Panc1 (cell line): ENCODE measurements at regions not wholly inside any gene's neighbourhood (a gene's known extent, or its start where the extent isn't known, plus 50 kb on each side); places are given as distances from the start of the nearest gene placed in this dataset.

Experiments used
- ATAC-seq: fragments of 200-7000 bp; cut with Tn5 transposase; 2 replicates; pipeline ENCODE4 v1.9.1; 2020; ENCODE audit warnings: mild to moderate bottlenecking, moderate library complexity
- BruUV-seq: library from RNA; stranded (reverse); fragments of 400-500 nt; replicated peaks from 2 replicates; lab custom pipeline; 2021; lab: Mats Ljungman, UMichigan
- CTCF ChIA-PET: fragments of 300-600 bp; sonication (Branson Sonifier 250); formaldehyde crosslinking; loops from one replicate; lab custom pipeline; 2022; ENCODE audit warnings: antibody characterized with exemption; lab: Charles Lee
- POLR2A ChIA-PET: fragments of 300-600 bp; sonication (Branson Sonifier 250); formaldehyde crosslinking; loops from one replicate; lab custom pipeline; 2022; ENCODE audit warnings: antibody characterized with exemption; lab: Charles Lee
- DNase-seq: peaks from one replicate; pipeline ENCODE4 v3.0.0-alpha.2; 2010; ENCODE audit warnings: low read depth, low spot score
- H3K27ac ChIP-seq: 2 replicates; pipeline ENCODE4 v1.5.1; 2011; ENCODE audit warnings: mild to moderate bottlenecking, low read length, inconsistent platforms
- H3K27me3 ChIP-seq: fragments of 200-500 bp; sonication (Bioruptor generic); 2 replicates; pipeline ENCODE4 v1.6.0; 2014; ENCODE audit warnings: low read length, inconsistent platforms; ENCODE audit not compliant: control insufficient read depth, insufficient read depth
- H3K36me3 ChIP-seq: fragments of 200-500 bp; sonication (Bioruptor generic); 2 replicates; pipeline ENCODE4 v1.5.1; 2014; ENCODE audit warnings: inconsistent platforms, mild to moderate bottlenecking, low read length, moderate library complexity; ENCODE audit not compliant: control insufficient read depth, insufficient read depth
- H3K4me1 ChIP-seq: 2 replicates; pipeline ENCODE4 v1.5.1; 2011; ENCODE audit warnings: inconsistent platforms, mild to moderate bottlenecking, low read length, moderate library complexity; ENCODE audit not compliant: control insufficient read depth, insufficient read depth
- H3K4me3 ChIP-seq, 2 experiments: 2 replicates each; pipeline ENCODE4 v1.5.1; 2011 to 2012; ENCODE audit warnings: low read depth in 2 of 2, low read length in 2 of 2, mild to moderate bottlenecking in 2 of 2, inconsistent platforms in 1 of 2, moderate library complexity in 1 of 2
- H3K9me3 ChIP-seq: fragments of 200-500 bp; sonication (Bioruptor generic); 2 replicates; pipeline ENCODE4 v1.5.1; 2014; ENCODE audit warnings: low read depth, mild to moderate bottlenecking, inconsistent platforms, low read length, moderate library complexity; ENCODE audit not compliant: control insufficient read depth, insufficient read depth
- POLR2AphosphoS5 ChIP-seq: IDR thresholded peaks from 2 replicates; pipeline ENCODE4 v1.6.1; 2012; ENCODE audit warnings: mild to moderate bottlenecking, low read depth, low read length, moderate library complexity
- SIN3A ChIP-seq: IDR thresholded peaks from 2 replicates; pipeline ENCODE4 v1.6.1; 2012; ENCODE audit warnings: low read depth, mild to moderate bottlenecking, low read length, moderate library complexity, borderline replicate concordance; ENCODE audit not compliant: insufficient read depth
- TCF7L2 ChIP-seq: IDR thresholded peaks from 2 replicates; pipeline ENCODE4 v1.6.1; 2011; ENCODE audit warnings: mild to moderate bottlenecking, low read depth, low read length, inconsistent platforms
- in situ Hi-C: cut with HindIII; loops from 2 replicates; pipeline ENCODE4 v1.10.0; 2016; ENCODE audit warnings: low sequenced_read_pairs, low pct_unique_long_range_greater_than_20kb
- intact Hi-C: fragments of 100-400 bp; cut with micrococcal nuclease; formaldehyde crosslinking; loops from one replicate; pipeline ENCODE4 v1.10.0; 2022; ENCODE audit not compliant: unreplicated experiment
- TF ChIP-seq, protein P1 (sequence below), 2 experiments: IDR thresholded peaks; 2 replicates each; pipeline ENCODE4 v1.6.1; 2011 to 2012; ENCODE audit warnings: low read depth in 2 of 2, control low read depth in 1 of 2, low read length in 1 of 2, mild to moderate bottlenecking in 1 of 2, moderate library complexity in 1 of 2; ENCODE audit not compliant: insufficient read depth in 1 of 2
- TF ChIP-seq, protein P2 (sequence below): fragments of 450-650 bp; IDR thresholded peaks from 2 replicates; pipeline ENCODE4 v1.5.1; 2017; ENCODE audit warnings: mild to moderate bottlenecking

DNA sequence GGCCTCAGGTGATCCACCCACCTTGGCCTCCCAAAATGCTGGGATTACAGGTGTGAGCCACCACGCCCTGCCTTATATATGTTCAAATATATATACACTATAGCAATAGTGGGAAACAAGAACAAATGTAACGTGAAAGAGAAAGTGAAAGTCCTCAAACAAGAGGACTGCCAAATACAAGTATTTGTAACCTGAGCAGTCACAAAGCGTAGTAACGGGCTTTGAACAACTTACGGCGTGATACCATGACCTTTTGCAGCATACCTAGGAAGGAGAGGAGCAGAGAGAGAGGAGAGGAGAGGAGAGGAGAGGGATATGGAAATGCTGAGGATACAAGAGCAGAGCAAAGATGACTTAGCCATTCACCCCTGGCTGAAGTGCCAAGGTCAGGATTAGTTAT, 113.8 kb upstream of the RGPD4 start:
- DNase-seq (no peak), ATAC-seq (0 out of 2 replicates have a peak, but pooled peaks have one; percentile 56)
- H3K9me3 ChIP-seq: no peaks in the 10 kb centered on the region
- ChIA-PET CTCF (no interaction called here), POLR2A (no interaction called here)
- intact Hi-C loops: no loop called here
- no peaks in the 10 kb centered on the region; the same call in 1 of the 2 replicates for H3K36me3 ChIP-seq
- no TSS peak for BruUV-seq
- H3K4me3 ChIP-seq: peak overlapping the region; percentile 10 to 50; a peak in 3 of 4 replicates
- in situ Hi-C loops: no loop called here
- no peak for TF ChIP-seq POLR2AphosphoS5
- no peak for TF ChIP-seq TCF7L2
- TF ChIP-seq, protein P1, sequence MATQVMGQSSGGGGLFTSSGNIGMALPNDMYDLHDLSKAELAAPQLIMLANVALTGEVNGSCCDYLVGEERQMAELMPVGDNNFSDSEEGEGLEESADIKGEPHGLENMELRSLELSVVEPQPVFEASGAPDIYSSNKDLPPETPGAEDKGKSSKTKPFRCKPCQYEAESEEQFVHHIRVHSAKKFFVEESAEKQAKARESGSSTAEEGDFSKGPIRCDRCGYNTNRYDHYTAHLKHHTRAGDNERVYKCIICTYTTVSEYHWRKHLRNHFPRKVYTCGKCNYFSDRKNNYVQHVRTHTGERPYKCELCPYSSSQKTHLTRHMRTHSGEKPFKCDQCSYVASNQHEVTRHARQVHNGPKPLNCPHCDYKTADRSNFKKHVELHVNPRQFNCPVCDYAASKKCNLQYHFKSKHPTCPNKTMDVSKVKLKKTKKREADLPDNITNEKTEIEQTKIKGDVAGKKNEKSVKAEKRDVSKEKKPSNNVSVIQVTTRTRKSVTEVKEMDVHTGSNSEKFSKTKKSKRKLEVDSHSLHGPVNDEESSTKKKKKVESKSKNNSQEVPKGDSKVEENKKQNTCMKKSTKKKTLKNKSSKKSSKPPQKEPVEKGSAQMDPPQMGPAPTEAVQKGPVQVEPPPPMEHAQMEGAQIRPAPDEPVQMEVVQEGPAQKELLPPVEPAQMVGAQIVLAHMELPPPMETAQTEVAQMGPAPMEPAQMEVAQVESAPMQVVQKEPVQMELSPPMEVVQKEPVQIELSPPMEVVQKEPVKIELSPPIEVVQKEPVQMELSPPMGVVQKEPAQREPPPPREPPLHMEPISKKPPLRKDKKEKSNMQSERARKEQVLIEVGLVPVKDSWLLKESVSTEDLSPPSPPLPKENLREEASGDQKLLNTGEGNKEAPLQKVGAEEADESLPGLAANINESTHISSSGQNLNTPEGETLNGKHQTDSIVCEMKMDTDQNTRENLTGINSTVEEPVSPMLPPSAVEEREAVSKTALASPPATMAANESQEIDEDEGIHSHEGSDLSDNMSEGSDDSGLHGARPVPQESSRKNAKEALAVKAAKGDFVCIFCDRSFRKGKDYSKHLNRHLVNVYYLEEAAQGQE (IDR thresholded peaks at IDR 0.05; ENCODE audit: insufficient read depth in 1 of 2, low read depth in 2 of 2, low read length in 1 of 2): no peak
- TF ChIP-seq, protein P2, sequence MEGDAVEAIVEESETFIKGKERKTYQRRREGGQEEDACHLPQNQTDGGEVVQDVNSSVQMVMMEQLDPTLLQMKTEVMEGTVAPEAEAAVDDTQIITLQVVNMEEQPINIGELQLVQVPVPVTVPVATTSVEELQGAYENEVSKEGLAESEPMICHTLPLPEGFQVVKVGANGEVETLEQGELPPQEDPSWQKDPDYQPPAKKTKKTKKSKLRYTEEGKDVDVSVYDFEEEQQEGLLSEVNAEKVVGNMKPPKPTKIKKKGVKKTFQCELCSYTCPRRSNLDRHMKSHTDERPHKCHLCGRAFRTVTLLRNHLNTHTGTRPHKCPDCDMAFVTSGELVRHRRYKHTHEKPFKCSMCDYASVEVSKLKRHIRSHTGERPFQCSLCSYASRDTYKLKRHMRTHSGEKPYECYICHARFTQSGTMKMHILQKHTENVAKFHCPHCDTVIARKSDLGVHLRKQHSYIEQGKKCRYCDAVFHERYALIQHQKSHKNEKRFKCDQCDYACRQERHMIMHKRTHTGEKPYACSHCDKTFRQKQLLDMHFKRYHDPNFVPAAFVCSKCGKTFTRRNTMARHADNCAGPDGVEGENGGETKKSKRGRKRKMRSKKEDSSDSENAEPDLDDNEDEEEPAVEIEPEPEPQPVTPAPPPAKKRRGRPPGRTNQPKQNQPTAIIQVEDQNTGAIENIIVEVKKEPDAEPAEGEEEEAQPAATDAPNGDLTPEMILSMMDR: no peak
- no peak for TF ChIP-seq SIN3A
- no peaks in the 10 kb centered on the region for H3K4me1 ChIP-seq
- H3K27ac ChIP-seq: no peak overlapping the region
- no peaks in the 10 kb centered on the region for H3K27me3 ChIP-seq

- no peak for ATAC-seq
- Histone ChIP-seq H3K36me3 (no peaks in the 10 kb centered on the region), H3K4me3 (no peak overlapping the region), H3K27ac (no peak overlapping the region), H3K9me3 (no peaks in the 10 kb centered on the region), H3K4me1 (no peaks in the 10 kb centered on the region; the same call in 1 of the 2 replicates), H3K27me3 (no peaks in the 10 kb centered on the region; the same call in 1 of the 2 replicates)
- no TSS peak for BruUV-seq
- no peak for DNase-seq
- in situ Hi-C loops (no loop called here), intact Hi-C loops (no loop called here)
- POLR2A ChIA-PET: no interaction called here
- CTCF ChIA-PET: no interaction called here
- TF ChIP-seq, protein P1 (IDR thresholded peaks at IDR 0.05; ENCODE audit: insufficient read depth in 1 of 2, low read depth in 2 of 2, low read length in 1 of 2): no peak
- no peak for TF ChIP-seq TCF7L2
- no peak for TF ChIP-seq POLR2AphosphoS5
- TF ChIP-seq SIN3A: no peak
- TF ChIP-seq, protein P2: no peak
Observed at GRCh38 chr2:107717661-107718060, 109.0 kb upstream of the RGPD4 start.
